NCI-H526 treated with DMSO at 0.1 percent for 48 hours (cell line): ENCODE measurements at regions not wholly inside any gene's neighbourhood (a gene's known extent, or its start where the extent isn't known, plus 50 kb on each side); places are given as distances from the start of the nearest gene placed in this dataset.
A peak's percentile ranks its signal among the peaks of the same experiment; 100 is the strongest.

Source experiments
- DNase-seq: peaks from one replicate; lab custom pipeline; 2025; lab: John Stamatoyannopoulos, UW

DNA sequence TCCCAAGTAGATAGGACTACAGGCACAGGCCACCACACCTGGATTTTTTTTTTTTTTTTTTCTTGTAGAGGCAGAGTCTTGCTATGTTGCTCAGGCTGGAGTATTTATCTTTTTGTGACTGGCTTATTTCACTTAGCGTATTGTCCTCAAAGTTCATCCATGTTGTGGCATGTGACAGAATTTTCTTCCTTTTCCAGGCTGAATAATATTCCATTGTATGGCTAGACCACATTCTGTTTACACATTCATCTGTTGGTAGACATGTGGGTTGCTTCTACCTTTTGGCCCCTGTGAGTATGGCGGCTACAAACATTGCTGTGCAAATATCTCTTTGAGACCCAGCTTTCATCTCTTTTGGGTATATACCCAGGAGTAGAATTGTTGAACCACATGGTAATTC is 160.2 kb upstream of the SMAD3 start:
- DNase-seq, result no peak

DNA sequence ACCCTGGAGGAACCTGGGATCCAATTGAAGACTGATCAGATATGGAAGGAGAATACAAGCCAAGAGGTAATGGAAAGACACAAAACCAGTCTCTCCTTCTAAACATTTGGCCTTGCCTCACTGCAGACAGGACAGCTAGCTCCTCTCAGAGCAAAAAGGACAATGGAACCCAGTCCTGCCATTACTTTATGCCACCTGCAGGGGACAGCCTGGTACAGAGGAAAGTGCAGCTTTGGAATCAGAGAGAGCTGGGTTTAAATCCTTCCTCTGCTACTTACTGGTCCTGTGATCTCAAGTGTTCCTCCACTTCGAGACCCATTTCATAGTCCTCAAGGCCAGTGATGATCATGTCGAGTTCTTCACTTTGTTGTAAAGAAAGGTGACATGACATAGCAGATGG is 159.4 kb upstream of the SMAD3 start:
- DNase-seq, result no peak

DNA sequence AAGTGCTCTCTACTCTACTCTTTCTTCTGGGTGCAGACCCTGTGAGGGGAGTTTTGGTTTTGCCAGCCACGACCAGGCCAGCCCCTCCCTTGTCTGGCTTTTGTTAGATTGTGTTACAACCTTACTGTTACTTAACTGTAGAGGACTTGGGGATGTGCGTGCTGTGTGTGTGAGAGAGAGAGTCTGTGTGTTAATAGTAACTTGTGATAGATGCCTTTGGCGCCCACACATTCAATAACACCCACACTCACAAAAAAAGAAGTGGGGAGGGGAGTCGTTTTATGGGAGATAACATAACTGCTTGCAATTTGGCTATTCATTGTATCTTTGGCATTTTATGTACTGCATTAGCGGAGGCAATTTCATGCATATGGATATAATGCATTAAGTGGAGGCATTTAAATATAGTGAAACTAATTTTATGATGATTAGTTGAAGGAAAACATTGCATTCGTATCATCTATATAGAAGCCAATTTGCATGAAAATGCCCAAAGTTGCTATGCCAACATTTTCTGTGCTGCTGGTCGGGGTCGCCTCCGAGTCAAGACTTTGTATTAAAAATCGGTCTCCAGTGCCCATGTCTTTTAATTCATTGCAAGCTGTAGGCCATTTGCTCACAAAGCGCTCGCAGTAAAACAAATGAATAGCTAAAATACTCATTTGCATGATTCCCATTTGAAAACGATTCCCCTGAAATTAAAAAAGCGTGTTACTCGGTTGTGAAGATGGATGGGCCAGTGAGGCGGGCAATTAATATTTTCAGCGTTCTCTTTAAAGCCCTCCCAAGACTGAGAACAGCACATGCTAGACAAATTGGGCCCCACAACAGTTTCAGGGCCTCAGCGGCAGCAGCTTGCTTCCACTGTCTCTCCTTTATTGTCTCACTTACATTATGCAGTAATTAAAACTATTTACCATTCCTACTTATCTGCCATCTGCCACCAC is 158.5 kb upstream of the SMAD3 start:
- peak; percentile 17 for DNase-seq

DNA sequence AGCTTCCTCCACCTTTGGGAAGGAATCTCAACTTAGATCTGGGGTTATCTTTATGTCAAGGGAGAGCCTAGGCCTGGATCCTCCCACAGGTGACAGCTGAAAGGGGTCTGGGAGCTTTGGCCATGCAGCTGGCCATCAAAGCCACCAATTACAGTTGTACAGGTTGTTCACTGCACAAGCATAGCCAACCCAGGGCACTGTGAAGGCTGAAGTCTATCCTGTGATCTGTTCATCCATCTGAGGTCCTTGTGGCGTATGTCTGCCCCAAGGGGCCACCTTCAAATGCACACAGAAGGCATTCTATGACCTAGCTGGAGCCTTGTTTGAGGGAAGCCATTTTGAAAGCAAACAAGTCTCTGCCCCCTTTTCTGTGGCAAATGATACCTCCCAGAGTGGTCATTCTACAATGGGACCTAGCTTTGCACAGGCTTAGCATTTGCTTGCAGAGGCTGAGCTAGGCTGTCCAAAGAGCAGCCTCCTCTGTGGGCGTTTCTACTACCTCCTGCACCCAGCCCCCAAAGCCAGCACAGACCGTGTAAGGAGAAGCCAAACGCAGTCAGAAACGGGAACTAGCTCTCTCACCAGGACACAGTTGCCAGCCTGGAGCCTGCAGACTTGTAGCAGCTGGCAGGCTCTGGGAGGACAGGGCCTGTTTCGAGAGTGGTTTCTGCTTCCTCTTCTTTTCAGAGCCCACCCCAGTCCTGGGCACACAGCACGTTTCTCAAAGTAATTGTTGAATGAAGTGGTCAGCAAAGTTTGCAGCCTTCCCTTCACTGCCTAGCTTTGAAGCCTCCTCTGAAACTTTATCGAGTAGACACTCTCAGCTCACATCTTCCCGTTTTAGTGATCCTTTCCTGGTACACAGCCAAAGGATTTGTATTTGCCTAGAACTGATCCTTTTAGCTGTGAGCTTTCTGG is 157.3 kb upstream of the SMAD3 start:
- no peak for DNase-seq

DNA sequence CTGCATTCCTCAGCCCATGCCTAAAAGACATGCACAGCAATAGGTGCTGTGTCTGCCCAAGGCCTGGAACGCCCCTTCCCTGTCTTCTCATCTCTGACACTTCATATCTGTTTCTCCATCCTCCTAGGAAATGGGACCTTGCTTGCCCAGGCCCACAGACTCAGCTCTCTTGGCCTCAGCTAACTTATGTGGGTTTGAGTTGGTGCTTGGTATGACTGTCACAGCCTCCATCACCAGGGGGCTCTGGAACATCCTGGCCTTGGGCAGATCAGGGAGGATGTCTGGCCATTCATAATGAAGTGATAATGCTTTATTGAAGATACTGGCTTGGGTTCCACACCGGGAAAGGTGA is 156.7 kb upstream of the SMAD3 start:
- DNase-seq, result no peak

DNA sequence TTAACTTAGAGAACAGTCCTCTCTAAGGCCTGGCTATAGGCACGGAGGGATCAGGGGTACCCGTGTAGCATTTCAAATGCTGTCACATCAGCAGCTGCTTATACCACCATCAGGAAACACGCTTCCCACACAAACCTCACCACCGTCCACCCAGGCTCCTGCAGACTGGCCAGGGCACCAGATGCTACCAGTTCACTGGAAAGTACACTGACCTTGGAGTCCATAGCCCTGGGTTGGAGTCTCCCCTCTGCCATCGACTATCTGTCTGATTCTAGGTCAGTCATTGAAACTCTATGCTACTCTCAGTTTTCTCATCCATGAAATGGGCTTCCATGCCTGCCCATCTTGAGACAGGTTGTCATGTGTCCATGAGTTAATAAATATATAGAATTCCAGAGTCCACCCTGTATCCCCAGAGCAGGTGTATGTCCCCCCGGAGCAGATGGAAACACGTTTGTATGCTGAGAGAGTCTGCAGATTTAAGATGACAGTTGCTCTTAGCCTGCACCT is 156.0 kb upstream of the SMAD3 start:
- DNase-seq, result no peak

DNA sequence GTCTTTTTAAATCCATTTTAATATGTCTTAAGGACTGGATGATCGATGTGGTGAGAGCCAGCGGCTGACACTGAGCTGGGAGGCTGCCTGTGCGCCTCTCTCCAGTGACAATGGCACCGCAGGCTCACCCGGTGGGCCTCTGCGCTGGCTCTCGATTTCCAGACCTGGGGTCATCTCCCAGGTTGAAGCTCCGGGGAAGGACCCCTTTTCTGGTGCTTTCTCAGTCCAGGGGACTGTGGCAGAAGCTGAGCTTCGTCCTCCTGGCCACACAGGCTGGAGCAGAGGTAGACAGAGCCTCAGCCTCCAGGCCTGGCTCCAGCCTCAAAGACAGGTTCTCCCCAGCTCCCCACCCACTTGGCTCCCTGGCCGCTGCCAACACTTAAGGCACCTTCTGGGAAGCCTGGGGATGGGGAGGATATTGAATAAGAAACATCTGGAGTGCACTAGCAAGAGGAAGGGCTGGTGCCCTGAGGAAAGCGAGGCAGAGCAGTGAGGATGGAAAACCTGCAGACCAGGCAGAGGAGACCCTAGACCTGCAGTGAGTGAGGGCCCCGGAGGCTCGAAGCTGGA is 154.2 kb upstream of the SMAD3 start:
- DNase-seq, result no peak

DNA sequence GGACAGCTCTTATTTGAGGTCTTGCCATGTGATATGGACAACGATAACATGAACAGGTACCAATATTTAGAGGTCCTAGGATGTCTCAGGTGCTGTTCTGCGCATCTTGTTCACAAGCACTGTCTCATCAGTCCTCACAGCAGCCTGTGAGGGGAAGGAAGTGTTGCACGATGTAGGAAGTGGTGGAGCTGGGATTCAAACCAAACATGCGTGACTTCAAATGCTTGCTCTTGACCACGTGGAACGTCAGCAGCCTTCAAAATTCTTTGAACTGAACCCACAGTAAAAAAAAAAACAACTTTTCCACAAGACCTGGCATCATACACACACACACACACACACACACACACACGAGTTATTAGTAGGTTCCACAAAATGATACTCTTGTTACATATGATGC is 153.4 kb upstream of the SMAD3 start:
- no peak for DNase-seq

DNA sequence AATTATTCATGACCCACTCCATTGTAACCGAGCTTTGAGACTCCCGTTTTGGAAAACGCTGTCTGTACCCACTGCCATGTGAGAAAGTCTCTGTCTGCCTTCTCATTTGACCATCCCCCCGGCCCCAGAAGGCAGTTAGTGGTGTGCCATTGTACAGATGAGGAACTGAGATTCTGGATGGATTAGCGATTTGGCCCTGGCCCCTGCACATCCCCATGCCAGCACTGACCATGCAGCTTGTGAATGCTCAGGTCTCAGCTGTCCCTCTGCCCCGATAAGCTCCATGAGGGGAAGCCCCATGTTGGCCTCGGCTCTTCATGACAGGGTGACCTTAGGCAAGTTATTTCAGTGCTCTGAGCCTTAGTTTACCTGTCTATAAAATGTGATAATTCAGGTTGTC is 153.0 kb upstream of the SMAD3 start:
- DNase-seq, result no peak

DNA sequence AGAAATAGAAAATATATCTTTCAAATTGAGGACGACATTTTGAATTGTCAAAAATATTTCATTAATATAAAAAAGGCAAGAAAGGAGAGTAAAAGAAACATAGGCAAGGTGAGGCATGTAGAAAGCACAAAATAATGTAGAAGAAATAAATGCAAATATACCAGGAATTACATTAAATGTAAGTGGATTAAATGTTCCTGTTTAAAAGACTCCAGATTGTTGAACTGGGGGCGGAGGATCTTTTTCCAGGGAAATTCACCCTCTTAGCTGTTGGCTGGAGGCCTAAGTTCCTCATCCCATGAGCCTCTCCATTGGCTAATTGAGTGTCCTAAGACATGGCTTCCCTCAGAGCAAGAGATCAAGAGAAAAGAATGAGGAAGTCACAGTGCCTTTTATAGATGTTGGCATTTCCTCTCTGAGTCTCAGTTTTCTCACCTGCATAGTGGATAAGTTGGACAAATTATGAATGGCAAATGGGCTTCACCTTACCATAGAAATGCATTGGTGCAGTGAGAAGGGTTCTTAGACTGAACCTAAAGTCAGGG is 147.4 kb upstream of the SMAD3 start:
- no peak for DNase-seq

DNA sequence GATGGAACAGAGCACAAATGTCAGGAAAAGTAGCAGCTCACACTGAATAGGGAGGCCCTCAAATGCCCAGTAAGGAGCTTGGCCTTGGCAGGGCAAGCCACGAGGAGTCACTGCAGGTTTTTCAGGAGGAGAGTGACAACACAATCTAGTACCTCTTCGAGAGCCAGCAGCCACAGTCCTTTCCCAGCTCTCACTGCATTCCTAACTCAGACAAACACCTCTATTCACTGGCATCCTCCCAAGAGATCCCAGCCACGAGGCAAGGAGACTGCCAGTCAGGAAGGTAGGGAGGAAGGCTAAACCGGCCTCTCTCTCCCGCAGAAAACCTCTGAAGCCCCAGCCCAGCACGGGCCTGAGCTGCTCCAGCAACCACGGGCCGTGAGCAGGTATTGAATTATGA is 146.0 kb upstream of the SMAD3 start:
- no peak for DNase-seq

DNA sequence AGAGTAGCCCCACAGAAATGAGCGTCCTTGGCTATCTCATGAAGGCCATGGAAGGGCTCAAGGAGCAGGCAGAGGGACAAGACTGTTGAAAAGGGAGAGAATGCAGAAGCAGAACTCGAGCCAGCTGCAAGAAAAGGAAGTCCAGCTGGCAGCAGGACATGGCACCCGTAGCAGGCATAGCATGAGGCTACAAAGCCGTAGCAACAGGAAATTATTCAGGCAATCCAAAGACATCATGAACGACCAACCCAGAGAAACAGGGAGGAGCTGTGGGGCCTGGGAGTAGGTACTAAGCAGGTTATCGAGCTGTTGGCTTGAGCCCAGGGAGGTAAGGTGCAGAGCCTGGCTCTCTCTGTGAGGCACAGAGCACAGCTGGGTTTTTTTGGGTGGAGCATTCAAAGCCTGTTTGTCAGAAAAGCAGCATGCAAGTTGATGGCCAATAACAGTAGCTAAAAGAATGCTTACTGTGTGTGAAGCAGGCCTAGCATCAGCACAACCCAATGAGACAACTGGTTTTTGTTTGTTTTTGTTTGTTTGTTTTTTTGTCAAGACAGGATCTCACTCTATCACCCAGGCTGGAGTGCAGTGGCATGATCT is 144.0 kb upstream of the SMAD3 start:
- DNase-seq, result no peak

DNA sequence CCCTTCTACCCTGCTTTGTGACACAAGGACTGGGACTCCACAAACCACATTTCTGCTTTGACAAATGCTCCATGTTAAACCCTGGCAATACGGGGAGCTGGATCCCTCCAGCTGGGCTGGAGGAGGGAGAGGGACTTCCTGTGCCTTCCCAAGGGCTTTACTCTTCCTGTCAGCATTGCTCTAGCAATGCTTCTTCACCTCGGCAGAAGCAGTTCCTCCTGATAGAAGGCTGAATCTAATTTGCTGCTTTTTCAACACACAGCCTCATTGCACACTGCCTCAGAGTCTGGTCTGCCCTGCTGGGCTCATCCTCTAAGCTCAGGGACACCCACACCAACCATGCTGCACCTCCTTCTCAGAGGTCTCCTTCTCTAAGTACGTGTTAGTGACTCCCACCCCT is 142.8 kb upstream of the SMAD3 start:
- DNase-seq, result no peak

DNA sequence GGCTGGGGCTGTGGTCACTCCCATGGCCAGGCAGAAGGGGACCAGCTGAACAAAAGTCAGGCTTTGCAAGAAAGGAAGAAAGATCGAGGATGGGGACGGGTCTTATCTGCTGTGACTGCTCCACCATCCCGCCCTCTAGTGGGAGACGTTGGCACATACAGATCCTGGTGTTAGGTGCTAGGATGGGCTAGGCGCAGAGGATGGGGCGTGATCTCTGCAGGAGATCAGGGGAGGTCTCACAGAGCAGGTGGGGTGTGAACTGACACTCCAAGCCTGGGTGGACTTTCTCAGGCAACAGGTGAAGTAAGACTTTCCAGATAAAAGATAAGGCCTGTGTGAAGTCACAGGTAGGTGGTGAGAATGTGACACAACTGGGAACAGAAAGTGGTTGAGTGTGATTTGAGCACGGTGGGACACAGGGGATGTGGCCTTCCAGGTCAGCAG is 141.9 kb upstream of the SMAD3 start:
- DNase-seq, result no peak

DNA sequence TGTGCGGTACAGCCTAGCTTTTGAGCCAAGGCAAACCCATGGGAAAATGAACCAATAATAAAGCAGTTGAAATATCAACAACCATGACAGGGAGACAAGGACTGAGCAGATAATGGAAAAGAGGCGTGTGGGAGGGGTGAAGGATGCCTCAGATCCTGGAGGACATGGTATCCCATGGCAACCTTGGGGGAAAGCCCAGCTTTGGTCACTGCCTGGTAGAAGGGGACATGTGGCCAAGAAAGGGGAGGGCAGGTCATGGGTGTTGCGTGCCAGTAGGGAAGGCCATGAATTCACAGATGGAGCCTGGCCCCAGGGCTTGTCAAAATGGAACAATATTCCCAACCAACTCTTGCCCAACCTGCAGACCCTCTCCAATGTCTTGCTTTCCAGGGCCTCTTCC is 140.5 kb upstream of the SMAD3 start:
- DNase-seq, result no peak

DNA sequence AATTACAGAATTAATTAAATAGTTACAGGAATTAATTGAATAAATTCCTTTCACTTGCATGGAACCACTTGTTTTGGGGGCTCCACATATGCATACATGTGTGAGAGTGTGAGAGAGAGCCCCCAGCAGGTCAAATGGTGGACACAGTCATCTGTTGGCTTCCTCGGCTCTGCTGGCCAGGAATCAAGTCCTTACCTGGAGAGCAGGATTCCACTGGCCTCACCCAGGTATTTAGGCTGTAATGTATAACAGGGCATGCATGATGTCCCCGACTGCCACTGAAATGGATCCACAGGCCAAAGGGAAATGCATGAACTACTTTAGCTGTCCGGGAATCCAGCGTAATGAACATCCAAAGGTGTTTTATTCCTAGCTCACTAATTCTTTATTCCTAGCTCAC is 139.7 kb upstream of the SMAD3 start:
- no peak for DNase-seq

DNA sequence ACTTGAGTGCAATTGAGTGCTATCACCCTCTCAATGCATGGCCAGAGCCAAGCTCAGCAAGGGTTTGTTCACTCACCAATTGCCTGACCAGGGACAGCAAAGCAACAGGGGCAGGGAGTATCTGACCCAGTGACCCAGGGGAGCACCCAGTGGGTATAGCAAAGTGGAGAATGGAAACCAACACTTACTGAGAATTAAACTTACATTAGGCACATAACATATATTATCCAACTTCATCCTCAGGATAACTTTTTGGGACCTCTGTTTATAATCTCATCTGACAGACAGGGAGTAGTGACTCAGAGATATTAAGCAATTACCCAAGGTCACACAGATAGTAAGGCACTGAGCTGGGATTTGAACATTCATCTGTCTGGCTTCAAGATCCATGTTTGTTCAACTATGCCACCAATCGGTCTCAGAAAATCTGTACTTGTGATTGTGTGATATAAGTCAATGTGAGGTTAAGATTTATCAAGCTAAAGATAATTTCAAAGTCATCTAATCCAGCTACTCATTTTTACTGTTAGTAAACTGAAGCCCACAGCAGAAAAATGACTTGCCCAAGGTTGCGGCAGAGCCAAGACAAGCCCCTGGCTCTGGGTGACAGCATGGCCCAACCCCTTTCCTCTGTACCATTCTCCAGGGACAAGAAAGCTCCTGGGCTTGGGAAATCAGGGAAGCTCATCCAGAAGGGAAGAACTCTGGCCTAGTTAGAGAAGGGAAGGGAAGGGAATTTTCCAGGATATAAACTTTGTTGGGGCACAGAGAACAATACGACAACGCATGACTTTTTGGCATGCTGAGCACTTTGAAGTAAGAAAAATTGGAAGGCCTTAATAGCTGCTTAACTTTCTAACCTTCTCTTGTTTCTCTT is 138.0 kb upstream of the SMAD3 start:
- DNase-seq, result no peak

DNA sequence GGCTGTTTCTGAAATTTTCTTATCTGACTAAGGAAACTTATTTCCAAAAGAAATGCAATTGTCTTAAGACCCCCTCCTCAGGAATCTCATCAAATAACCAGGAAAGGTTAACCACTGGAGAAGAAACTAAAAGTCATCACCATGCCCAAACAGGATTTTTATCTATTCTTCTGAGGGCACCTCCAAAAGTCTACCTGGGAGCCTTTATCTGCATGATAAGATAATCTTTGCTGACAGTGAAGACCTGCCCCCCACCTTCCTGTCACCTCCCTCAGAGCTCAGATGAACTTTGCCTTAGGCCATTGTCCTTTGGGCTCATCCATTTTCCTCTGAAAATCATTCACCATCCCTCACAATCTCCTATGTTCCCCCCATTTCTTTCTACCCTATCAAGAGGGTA is 137.3 kb upstream of the SMAD3 start:
- DNase-seq, result no peak

DNA sequence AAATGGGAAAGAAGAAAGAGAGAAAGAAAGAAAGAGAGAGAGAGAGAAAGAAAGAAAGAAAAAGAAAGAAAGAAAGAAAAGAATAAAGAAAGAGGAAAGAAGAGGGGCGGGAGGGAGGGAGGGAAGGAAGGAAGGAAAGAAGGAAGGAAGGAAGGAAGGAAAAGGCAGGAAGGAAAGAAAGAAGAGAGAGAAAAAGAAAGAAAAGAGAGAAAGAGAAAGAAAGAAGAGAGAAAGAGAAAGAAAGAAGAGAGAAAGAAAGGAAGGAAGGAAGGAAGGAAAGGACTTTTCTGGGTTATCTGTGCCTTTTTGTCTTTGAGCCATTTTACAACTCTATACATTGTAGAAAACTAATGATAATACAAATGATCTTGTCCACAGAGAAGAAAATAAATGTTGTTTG is 136.6 kb upstream of the SMAD3 start:
- no peak for DNase-seq

DNA sequence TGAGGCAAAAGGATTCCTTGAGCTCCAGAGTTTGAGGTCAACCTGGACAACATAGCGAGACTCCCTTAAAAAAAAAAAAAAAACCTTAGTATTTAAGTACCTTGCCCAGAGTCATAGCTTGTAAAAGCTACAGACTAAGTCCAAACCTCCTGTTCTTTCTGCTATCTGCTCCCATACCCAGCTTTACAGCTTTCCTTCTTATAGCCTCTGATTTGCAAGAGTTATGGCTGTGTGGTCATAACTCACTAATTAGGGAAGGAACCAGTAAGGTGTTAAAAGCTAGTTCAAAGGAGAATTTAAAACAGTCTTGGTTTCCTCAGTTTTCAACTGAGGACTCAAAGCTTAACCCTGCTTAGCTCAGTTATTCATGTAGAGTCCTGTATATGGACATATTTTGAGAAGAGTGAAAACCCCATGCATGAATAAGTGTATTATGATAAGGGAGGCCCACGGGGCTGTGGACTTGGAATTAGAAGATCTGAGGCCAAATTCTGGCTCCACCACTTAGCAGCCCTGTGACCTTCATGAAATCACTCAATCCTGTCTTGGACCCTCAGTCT is 135.5 kb upstream of the SMAD3 start:
- DNase-seq, result no peak
